NCI-H1092 (cell line): ENCODE measurements at regions not wholly inside any gene's neighbourhood (a gene's known extent, or its start where the extent isn't known, plus 50 kb on each side); places are given as distances from the start of the nearest gene placed in this dataset.
A peak's percentile ranks its signal among the peaks of the same experiment; 100 is the strongest.
"Not testable (repeated sequence)": the region's sequence is repeated elsewhere in the genome, so short reads cannot be mapped to it uniquely, and the experiment has no call there.

ENCODE experiments used
- DNase-seq: peaks from one replicate; lab custom pipeline; 2025; lab: John Stamatoyannopoulos, UW

- no peak for DNase-seq
Observed at GRCh38 chr13:101003566-101003965, 329.0 kb upstream of the TMTC4 start.

- no peak for DNase-seq
Observed at GRCh38 chr13:100989392-100989791, 314.8 kb upstream of the TMTC4 start.

GRCh38 chr13:100988921-100989320, 314.3 kb upstream of the TMTC4 start:
- DNase-seq = no peak

- DNase-seq = peak; percentile 3
Observed at GRCh38 chr13:100987948-100988347, 313.4 kb upstream of the TMTC4 start.

GRCh38 chr13:100986571-100986970, 312.0 kb upstream of the TMTC4 start:
- DNase-seq = no peak

GRCh38 chr13:100984085-100984705, 309.6 kb upstream of the TMTC4 start:
- no peak for DNase-seq

- DNase-seq = peak; percentile 5
Observed at GRCh38 chr13:100983111-100983510, 308.5 kb upstream of the TMTC4 start.

GRCh38 chr13:100980171-100980570, 305.6 kb upstream of the TMTC4 start:
- no peak for DNase-seq

GRCh38 chr13:100977841-100978240, 303.2 kb upstream of the TMTC4 start:
- no peak for DNase-seq

GRCh38 chr13:100976993-100977392, 302.4 kb upstream of the TMTC4 start:
- DNase-seq = no peak

GRCh38 chr13:100975666-100976065, 301.1 kb upstream of the TMTC4 start:
- DNase-seq = not testable (repeated sequence)

GRCh38 chr13:100962585-100962984, 288.0 kb upstream of the TMTC4 start:
- DNase-seq = no peak

- DNase-seq = no peak
Observed at GRCh38 chr13:100961186-100961585, 286.6 kb upstream of the TMTC4 start.

- DNase-seq = no peak
Observed at GRCh38 chr13:100958831-100959230, 284.2 kb upstream of the TMTC4 start.

GRCh38 chr13:100957741-100958140, 283.1 kb upstream of the TMTC4 start:
- no peak for DNase-seq

- DNase-seq = peak; percentile 81
Observed at GRCh38 chr13:100954430-100955305, 280.1 kb upstream of the TMTC4 start.

GRCh38 chr13:100951016-100951415, 276.4 kb upstream of the TMTC4 start:
- DNase-seq = no peak

- not testable (repeated sequence) for DNase-seq
Observed at GRCh38 chr13:100948937-100949336, 274.3 kb upstream of the TMTC4 start.

GRCh38 chr13:100946588-100946987, 272.0 kb upstream of the TMTC4 start:
- no peak for DNase-seq

- DNase-seq = no peak
Observed at GRCh38 chr13:100944791-100945345, 270.3 kb upstream of the TMTC4 start.

GRCh38 chr13:100942742-100943141, 268.1 kb upstream of the TMTC4 start:
- no peak for DNase-seq

- DNase-seq = peak; percentile 20
Observed at GRCh38 chr13:100941377-100942368, 267.1 kb upstream of the TMTC4 start.
